CD4-positive, alpha-beta T cell treated with Interleukin-21 for 1 hour (primary cell): ENCODE measurements at regions not wholly inside any gene's neighbourhood (a gene's known extent, or its start where the extent isn't known, plus 50 kb on each side); places are given as distances from the start of the nearest gene placed in this dataset.
A peak's percentile ranks its signal among the peaks of the same experiment; 100 is the strongest.

ENCODE experiments used
- DNase-seq: peaks from one replicate; pipeline ENCODE4 v3.0.0-alpha.2; 2020

DNA sequence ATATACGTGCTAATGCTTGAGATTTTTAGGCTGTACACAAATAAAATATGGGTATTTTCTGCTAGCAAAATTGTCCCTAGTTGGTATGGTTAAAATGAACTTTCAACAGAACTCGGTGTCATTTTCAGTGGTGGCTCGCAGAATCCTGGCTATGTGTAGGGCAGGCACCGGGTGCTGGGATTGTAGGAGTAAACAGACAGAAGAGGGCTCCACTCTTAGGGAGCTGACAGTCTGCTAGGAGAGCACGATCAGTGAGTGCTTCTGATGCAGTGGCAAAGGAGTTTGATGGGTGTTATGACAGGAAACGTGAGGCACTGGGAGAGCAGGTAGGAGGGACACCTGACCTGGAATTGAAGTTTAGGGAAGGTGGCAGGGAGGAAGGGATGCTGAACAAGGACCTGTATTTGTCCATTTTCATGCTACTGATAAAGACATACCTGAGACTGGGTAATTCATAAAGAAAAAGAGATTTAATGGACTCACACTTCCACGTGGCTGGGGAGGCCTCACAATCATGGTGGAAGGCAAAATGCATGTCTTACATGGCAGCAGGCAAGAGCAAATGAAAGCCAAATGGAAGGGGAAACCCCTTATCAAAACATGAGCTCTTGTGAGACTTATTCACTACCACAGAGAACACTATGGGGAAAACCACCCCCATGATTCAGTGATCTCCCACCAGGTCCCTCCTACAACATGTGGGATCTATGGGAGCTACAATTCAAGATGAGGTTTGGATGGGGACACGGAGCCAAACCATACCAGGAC, 105.4 kb upstream of the LCLAT1 start:
- no peak for DNase-seq

DNA sequence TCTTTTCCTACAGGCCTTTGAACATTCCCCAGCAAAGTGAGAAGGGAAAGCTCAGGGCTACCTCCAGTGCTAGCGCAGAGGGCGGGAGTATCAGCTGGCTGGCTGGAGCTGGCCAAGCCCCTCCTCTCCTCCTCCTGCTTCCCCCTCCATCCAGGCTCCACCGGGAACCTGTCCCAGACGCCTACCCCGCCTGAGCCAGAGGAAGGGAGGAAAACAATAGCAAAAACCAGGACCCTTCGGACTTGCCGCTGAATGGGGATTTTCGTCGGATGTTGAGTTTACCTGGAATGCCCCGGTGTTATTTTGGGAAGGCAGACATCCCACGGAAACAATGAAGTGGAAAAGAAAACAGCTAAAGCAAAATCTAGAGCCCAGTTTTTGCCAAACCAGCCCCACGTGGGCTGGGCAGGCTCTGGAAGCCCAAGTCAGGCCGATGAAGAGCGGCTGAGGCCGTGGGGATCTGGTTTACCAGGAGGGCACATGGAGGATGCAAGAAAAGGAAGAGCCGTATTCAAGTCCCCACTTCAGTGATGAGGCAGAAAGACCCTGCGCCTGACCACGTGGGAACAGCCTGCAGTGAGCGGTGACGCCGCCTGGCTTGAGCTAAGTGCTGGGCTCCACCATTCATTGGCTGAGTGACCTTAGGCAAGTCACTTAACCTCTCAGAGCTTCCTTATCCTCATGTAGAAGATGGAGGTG, 100.4 kb upstream of the LCLAT1 start:
- no peak for DNase-seq

DNA sequence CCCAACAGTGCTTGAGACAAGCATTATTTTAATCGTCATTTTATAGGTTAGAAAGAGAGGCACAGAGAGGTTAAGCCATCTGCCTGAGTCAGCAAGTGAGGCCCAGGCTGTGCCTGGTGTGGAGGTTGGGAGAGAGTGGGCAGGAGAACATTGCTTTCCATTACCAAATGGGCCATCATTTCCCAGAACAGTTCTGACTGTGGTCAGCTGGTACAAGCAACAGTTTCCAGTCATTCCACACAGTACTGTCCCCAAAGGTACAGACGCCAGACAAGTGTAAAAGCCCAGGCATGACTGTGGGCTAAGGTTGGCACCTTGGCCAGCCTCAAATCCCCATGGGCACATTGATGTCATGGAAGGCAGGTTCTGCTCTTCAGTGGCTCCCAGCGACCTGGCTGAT, 98.2 kb upstream of the LCLAT1 start:
- no peak for DNase-seq

DNA sequence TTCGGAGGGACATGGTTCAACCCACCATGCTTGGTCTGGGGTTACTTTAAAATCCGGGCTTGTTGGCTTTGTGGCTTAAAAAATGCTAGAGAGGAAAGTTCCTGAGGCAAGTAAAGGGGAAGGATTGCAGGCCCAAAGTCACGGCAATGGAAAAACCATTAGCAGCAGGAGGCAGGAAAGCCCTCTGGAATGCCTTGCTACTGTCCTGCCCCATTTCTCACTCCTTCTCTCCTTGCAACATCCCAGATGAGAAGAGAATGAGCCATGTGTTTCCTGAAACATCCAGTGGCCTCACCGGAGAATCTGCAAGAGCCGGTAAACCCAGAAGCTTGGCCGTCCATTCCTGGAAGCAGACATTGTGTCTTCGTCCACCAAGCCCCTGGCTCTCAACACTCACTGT, 97.4 kb upstream of the LCLAT1 start:
- DNase-seq = no peak

DNA sequence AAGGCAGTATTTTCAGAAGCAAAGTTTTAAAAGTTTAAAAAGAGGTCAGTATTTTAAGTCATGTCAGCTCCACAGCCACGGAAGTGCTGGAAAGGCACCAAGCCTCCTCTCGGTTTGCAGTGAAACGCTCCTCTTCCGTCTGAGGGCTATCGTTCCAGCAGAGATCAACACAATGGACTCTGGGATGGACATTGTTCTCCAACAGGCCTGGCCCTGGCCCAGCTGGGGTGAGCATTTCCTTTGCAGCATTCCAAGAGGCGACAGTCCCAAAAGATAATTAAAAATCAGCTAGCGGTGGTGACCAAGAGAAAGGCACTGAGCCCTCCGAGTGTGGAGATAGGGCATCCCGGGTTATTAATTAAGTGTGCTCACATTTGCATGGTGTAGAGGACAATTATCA, 95.9 kb upstream of the LCLAT1 start:
- no peak for DNase-seq

DNA sequence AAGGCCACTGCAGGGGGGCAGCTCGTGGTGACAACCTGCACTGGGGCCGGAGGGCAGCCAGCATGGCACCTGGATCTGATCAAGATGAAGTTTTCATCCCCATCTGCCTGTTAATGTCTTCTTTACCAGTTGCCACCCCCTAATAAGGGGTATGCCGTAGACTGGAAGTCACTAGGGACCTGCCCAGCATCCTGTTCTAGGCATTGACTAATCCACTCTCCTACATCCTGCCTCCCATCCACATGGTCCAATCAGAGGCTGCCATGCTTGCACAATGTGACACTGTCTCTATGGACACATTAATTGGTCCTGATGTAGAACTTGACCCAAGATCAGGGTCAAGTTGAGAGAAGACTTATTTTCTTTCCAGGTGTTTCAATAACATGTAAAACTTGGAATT, 95.1 kb upstream of the LCLAT1 start:
- no peak for DNase-seq

DNA sequence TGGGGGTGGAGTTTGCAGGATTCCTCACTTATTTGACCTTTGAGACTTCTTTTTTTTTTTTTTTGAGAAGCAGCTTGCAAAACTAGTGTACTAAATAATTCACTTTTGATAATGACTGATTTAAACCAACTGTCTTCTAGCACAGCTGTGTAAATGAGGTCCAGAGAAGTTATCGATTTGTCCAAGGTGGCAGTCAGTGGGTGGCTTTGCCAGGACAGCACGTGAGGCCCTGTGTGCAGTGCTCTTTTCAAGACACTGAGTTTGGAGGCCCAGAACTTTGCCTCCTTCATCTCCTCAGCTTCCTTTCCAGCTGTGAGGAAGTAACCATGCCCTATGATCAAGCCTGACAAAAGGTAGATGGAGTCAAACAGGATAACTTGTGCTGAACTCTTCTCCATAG, 92.9 kb upstream of the LCLAT1 start:
- no peak for DNase-seq

DNA sequence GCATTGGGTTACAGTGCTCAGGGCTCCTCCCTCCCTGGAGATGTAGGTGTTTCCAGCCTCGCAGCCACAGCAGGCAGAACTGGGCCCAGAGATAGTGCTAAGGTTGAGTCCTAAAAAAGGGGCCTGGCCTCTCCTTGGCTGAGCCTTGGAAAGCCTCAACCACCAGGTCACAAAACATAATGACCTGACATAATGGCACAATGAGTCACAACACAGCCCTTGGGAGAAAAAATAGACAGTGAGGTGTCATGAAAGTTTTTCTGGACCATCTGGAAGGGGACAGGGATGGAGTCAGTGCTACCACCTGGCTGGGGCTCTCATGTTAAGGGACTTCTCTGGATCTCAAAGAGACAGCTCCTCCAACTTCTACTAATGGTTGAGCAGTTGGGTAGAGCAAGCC, 92.4 kb upstream of the LCLAT1 start:
- DNase-seq = no peak

DNA sequence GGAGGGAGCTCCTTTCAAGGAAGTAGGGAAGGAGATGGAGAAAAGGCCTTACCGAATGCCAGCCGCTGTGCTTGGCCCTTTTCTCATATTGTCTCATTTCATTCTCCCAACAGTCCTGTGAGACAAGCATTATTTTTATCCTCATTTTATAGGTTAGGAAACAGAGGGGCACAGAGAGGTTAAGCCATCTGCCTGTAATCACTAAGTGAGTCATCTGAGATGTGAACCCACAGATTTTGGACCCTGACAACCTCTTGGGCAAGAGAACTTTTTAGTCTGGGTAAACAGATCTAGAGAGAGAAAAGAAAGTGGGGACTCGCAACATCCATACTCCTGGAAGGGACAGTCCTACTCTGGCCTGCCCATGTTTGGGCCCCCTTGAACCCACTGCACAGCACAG, 91.7 kb upstream of the LCLAT1 start:
- no peak for DNase-seq

DNA sequence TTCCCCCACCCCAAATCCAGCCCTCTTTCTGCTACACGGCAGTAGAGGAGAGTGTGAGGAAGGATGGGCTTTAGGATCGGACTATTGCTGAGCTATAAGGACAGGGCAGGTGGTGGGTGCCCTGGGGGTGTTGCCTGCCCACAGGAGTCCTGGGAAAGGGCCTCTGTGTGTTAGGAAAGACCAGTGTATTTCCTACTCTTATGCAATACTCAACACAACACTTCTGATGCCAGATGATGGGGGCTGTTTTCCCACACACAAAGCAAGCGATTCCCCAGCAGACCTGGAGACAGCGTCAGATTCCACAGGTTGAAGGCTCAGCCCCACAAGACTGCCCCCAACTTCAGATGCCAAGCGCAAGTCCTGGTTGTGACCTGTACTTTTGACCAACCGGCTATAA, 91.0 kb upstream of the LCLAT1 start:
- no peak for DNase-seq

DNA sequence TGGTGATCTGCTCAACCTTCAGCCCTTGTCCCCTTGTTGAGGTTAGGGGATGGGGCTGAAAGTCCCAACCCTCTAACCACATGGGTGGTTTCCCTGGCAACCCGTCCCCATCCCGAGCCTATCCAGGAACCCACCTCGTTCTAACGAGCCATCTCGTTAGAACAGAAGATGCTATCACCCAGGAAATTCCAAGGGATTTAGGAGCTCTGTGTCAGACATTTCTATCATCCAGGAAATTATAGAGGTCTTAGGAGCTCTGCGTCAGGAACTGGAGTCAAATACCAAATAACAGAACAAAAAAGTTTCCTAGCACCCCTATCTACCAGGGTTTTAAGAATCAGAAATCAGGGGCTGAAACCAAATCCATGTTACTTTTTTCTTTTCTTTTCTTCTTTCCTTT, 90.3 kb upstream of the LCLAT1 start:
- no peak for DNase-seq

DNA sequence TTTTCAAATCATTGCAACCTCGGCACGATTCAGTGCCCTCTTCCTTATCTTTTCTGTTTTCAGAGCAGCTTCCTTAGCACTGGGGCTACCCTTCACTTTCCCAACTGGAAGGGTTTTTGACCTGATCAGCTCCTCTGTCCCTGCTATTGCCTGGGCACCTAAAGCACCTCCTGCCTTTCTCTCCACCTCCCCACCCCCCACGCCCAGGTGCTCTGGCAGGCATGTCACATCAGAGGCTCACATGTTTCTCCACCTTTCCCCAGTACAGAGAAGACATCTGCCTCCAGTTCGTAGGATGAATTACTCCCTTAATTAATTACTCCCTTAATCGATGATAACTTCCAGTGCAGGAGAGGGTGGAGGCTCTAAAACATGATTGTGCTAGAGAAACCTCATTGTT, 88.7 kb upstream of the LCLAT1 start:
- DNase-seq = no peak

DNA sequence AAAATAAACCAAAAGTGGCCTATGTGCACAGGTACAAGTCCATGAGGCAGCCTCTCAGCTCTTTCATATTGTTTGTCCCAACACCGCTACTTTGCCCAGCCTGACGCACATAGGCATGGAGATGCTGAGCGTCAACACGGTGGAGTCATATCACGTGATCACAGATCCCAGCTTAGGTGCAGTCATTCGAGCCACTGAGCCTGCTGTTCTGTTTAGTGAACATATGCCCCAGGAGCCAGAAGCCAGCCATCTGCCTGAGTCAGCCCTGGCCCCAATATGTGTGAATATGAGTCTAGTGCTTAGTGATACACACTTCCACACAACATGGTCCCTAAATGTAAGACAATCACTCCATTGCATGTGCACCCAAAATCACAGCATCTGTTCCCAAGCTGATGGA, 88.2 kb upstream of the LCLAT1 start:
- no peak for DNase-seq

DNA sequence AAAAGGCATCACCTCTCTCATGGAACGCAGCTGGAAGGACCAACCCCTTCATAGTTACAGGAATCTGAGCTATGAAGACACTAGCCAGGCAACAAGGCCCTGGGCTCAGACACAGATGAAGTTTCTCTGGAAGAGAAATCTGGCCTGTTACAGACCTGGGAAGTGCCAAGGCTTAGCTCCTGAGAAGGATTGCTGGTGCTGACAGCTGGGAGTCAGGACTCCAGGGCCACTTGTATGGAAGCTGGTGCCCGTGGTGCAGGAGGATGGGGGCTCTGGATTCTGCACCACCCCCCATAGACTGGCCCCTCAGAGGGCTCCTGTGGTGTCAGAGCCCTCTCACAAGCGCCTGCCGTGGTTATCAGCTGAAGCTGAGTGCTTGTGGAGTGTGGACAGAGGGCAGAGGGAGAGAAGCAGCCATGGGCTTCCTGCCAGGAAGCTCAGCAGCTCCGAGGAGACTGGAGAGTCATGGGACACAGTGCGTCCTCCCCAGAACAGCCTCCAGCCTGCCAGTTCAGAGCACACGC, 87.3 kb upstream of the LCLAT1 start:
- no peak for DNase-seq

DNA sequence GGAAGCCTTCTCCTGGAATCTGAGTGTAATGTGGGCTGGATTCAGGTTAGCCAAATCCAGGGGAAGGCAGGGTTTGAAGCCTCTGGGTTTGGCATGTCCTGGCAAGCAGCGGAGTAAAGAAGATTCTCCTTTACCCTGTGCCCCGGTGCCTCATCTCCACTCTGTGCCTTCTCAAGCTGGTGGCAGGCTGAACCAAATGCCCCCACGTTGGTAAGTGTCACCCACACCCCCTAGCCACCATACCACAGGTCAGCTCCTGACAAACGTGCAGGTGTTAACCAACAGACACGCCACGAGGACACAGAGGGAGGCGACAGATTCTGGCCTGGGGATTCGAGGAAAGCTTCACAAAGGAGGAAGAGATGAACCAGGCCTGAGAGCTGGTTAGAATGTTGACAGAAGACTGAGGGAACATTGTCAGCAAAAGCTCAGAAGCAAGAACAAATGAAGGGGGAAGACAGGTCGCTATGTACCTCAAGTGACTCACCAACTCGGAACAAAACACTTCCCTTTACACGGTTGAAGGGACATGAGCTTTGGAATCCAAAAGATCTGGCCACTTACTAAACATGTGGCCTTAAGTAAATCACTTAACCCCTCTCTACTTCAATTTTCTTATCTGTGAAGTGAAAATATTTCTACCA, 85.2 kb upstream of the LCLAT1 start:
- DNase-seq = no peak

DNA sequence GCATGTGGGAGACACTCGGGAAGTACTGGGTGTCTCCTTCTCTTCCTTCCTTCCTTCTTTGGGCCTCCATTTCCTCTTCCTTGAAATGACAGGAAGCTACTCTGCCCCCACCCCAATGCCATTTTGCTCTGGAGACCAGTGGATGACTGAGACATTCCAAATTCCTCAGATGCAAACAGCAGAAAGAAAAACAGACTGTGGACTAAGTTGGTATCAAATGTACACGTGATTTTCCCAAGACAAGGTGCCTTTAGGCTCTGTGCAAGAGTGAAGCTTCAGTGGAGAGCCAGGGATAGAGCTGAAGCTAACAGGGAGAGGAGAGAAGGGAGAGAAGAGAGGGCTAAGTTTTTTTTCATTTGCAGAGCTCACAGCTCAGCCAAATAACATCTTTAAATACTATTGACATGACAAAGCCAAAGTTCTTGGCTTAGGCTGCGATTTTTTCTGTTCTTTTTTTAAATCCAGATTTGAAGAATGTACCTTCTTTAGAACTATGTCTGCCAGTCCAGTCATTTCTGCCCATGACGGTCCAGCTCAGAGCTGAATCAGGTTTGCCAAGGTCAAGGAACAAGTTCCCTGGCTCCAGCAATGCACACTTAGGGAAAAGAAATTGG, 84.5 kb upstream of the LCLAT1 start:
- no peak for DNase-seq

DNA sequence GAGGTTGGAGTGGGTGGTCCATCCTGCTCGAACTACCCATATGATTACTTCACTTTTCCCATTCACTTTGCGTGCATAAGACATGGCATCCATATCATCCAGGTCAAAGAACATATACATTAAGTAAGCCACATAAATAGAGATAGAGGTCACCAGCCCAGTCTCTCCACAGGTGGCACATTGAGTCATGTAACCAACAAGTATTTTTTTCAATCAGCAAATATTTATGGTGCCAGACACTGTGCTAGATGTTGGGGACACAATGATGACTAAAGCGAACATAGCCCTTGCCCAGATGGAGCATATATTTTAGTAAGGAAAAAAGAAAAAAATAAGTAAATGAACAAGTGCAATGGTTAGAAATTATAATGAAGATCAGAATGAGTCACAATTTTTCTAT, 83.6 kb upstream of the LCLAT1 start:
- DNase-seq = no peak

DNA sequence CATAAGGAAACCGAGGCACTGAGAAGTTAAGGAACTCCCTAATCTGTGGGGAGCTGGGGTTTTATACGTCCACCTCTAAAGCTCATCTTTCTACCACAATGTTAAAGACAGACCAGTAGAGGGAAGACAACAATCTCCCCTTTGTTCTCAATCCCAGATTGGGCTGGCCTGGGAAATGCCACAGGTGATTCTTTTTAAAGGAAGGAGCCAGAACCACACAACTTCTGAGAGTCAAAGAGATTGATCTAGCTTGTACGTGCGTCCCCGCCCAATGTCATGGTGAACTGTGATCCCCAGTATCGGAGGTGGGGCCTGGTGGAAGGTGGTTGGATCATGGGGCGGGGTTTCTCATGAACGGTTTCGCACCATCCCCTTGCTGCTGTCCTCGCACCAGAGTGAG, 81.8 kb upstream of the LCLAT1 start:
- DNase-seq = no peak

DNA sequence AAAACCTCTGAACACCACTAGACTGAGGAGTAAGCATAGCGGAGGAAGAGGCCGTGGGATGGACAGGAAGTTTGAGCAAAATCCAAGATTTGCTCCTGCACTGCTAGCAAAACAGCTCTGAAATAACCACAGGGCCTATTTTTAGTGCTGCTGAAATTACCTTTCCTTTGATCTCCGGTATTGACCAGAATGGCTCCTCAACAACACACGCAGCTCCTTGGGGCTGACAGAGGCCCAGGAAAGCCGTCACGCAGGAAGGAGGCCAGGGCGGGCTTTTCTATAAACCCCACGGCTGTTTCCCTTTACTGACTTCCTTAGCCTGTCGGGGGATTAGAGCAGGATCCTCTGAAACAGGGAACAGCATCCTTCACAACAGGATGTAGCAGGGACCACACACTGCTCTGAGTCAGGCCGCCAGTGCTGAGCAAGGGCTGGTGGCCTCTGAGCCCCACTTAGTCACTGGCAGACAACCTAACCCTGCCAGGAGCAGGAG, 80.8 kb upstream of the LCLAT1 start:
- DNase-seq = peak; percentile 3

DNA sequence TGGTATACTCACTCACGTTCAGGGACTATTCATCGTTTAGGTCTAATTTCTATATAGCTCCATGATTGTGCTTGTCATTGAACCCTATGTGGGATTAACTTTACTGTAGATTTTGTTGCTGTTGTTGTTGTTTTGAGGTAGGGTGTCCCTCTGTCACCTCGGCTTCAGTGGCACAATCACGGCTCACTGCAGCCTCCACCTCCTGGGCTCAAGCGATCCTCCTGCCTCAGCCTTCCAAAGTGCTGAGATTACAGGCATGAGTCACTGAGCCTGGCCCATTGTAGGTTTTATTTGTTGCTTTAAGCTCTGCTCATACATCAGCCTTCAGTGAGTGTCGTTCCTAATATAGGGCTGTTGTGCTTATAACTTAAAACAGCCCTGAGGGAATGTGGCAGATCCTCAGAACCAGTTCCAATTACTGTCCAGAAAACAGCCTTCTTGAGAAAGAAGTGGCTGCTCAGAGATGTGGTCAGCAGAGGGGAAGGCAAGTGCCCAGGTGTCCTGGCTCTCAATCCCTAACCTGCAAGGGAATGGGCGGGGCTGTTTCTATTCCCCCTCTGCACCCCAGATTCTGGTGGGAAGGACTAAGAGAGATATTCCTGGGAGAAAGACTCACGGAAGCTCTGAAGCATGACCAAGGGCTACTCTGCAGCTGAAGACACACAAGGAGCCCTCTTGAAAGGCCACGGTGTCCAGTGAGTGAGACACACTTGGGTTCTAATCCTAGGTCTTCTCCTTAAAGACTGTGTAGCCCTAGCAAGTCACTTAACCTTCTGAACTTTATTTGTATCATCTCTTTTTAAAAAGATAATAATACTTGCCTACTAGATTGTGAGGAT, 79.6 kb upstream of the LCLAT1 start:
- no peak for DNase-seq

DNA sequence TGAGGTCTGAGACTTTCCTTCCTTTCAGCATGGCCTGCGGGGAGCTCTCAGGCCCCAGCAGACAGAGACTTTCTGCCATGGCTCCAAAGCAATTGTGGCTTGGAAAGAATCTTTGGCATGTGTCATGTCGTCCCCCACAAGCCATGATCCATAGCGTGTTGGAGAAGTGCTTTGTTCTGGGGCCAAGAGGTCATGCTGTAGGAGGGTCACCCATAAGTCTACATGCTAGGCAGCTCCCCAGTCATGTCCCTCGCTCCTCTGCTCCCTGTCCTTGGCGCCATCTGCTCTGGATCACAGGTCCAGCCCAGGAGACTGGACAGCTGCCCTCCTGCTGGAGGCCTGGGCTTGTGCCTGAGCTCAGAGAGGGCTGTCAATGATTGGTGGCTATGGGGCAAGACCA, 78.8 kb upstream of the LCLAT1 start:
- no peak for DNase-seq

DNA sequence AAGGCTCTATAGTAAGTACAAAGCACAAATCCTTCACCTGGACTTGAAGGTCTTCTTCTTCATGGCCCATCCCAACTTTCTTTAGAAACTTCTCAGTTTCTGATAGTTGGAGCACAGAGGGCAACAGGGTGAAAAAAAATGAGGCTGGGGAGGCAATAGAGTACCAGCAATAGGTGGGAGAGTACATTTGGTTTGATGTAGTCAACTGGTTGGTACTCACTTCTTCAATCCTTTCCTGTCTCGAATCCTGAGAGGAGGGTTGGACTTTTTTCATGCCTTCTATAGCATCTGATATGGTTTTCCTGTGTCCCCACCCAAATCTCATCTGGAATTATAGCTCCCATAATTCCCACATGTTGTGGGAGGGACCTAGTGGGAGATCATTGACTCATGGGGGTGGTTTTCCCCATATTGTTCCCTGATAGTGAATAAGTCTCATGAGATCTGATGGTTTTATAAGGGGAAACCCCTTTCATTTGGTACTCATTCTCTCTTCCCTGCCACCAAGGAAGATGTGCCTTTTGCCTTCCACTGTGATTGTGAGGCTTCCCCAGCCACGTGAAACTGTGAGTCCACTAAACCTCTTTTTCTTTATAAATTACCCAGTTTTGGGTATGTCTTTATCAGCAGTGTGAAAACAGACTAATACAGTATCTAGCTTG, 75.9 kb upstream of the LCLAT1 start:
- no peak for DNase-seq
